Natural killer cell treated with Interleukin-12 subunit alpha and Interleukin-12 subunit beta and Interleukin-15 and Interleukin-18, amount 100 ng/mL, for 72 hours (primary cell): ENCODE measurements at regions not wholly inside any gene's neighbourhood (a gene's known extent, or its start where the extent isn't known, plus 50 kb on each side); places are given as distances from the start of the nearest gene placed in this dataset.

ENCODE experiments used
- ATAC-seq, 2 donors: fragments of 150-1000 bp; cut with Tn5 transposase in 1 of 2; sonication (Bioruptor Pico), chemical (Tn5 transposase) in 1 of 2; 2 replicates each; pipeline ENCODE4 v1.10.0; 2021
- DNase-seq: peaks from one replicate; pipeline ENCODE4 v3.0.0; 2022; ENCODE audit warnings: low spot score
- H3K27ac Mint-ChIP-seq, 2 donors: 1 replicate in 1 of 2; 2 replicates in 1 of 2; pipeline ENCODE4 v1.8.0; 2022; ENCODE audit warnings: mixed read lengths in 2 of 2, mild to moderate bottlenecking in 1 of 2, moderate library complexity in 1 of 2
- H3K27me3 Mint-ChIP-seq, 2 donors: 1 replicate in 1 of 2; 2 replicates in 1 of 2; pipeline ENCODE4 v1.8.0; 2022; ENCODE audit warnings: mixed read lengths in 2 of 2
- H3K36me3 Mint-ChIP-seq: one replicate; pipeline ENCODE4 v1.8.0; 2022; ENCODE audit warnings: mixed read lengths
- H3K4me1 Mint-ChIP-seq, 2 donors: 1 replicate in 1 of 2; 2 replicates in 1 of 2; pipeline ENCODE4 v1.8.0; 2022; ENCODE audit warnings: low read depth in 2 of 2, mixed read lengths in 2 of 2, mild to moderate bottlenecking in 1 of 2
- H3K4me3 Mint-ChIP-seq: one replicate; pipeline ENCODE4 v1.8.0; 2022; ENCODE audit warnings: mixed read lengths
- H3K9me3 Mint-ChIP-seq: 2 replicates; pipeline ENCODE4 v1.8.0; 2022; ENCODE audit warnings: mixed read lengths

DNA sequence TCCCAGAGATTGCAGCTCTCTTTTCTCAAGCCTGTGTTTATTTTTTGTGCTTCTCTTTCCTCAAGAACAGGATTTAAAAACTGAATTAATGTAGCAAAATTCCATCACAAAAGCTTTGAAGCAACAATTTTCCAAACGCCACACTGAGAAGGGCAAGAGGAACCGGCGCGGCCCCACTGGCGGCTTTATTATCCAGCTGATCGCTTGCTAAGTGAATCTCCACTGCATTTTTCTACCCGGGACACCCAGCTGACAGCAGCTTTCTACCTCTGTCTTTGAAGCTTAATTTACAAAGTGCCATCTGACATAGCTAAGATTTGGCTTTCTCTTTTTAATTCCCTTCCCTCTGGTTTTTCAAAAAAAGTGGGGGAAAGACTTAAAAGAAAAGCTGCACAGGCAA, 369.3 kb upstream of the C1orf174 start:
- Mint-ChIP-seq H3K27ac (no peak overlapping the region), H3K27me3 (peaks cover 5 to 22% of the 10 kb centered on the region in 2 donors), H3K4me3 (no peak overlapping the region), H3K36me3 (no peaks in the 10 kb centered on the region), H3K9me3 (no peaks in the 10 kb centered on the region), H3K4me1 (peaks cover 0 to 9% of the 10 kb centered on the region in 2 donors)
- no peak for DNase-seq
- no peak for ATAC-seq

DNA sequence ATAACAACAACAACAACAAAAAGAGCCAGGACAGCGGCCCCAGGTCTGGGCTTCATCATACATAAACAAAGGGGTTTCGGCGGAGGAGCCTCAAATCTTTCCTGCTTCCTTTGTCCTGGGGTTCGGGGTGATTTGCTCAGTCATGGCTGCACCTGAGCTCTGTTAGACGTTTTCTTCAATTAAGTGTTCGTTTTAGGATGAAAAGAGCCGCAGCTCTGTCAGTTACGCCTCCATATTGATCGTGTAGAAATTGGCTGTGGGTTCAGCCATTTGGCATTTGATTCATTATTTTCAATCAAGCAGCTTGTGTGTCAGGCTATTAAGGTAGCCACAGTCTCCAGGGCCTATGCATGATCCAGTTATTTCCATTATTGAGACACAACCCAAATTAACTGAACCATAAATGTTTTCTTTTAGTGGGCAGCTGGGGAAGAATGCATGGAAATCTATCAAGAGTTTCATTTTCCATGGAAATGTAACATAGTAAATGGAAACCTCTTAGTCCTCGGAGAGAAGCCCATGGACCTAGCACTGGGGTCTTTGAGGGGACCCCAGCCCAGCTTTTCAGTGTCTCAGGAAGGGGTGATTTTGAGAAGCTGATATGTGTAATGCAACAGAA, 370.0 kb upstream of the C1orf174 start:
- DNase-seq (no peak), ATAC-seq (no peak)
- no peaks in the 10 kb centered on the region for H3K9me3 Mint-ChIP-seq
- H3K4me1 Mint-ChIP-seq: peaks cover 0 to 9% of the 10 kb centered on the region in 2 donors
- peaks cover 5 to 17% of the 10 kb centered on the region in 2 donors for H3K27me3 Mint-ChIP-seq
- no peaks in the 10 kb centered on the region for H3K36me3 Mint-ChIP-seq
- H3K4me3 Mint-ChIP-seq: no peak overlapping the region
- H3K27ac Mint-ChIP-seq: no peak overlapping the region

DNA sequence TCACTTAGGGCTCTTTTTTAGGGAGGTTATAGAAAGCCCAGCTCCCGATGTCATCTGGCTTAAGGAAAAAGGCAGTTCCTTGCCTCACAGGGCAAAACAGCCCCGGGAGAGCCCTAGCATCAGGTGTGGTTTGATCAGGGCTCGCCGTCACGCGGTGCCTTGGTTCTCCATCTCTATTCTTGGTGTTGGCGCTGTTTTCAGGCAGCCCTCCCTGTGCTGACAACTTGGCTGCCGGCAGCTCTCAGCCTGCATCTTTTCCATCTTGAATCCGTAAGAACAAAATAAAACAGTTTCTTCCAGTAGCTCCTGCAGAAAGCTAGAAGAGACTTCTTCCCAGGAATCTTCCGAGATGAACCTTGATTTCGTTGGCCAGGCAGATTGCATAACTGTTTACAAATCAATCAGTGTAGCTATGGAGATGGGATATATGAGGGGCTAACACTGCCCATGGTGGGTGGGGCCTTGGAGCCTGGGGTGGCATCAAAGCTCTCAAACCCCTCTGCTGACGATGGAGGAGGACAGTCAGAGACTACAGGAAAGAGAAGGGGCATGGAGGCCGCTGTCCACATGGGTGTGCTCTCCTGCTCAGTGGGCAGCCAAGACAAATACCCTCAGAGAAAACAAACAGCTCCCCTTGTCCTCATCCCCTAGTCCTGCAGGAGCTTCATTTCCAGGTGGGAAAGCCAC, 370.7 kb upstream of the C1orf174 start:
- Mint-ChIP-seq H3K9me3 (no peaks in the 10 kb centered on the region), H3K4me3 (no peak overlapping the region), H3K36me3 (no peaks in the 10 kb centered on the region), H3K27ac (no peak overlapping the region), H3K4me1 (peaks cover 0 to 9% of the 10 kb centered on the region in 2 donors), H3K27me3 (peaks cover 6 to 17% of the 10 kb centered on the region in 2 donors)
- peak in 1 of 2 donors; percentile 29 for ATAC-seq
- no peak for DNase-seq

DNA sequence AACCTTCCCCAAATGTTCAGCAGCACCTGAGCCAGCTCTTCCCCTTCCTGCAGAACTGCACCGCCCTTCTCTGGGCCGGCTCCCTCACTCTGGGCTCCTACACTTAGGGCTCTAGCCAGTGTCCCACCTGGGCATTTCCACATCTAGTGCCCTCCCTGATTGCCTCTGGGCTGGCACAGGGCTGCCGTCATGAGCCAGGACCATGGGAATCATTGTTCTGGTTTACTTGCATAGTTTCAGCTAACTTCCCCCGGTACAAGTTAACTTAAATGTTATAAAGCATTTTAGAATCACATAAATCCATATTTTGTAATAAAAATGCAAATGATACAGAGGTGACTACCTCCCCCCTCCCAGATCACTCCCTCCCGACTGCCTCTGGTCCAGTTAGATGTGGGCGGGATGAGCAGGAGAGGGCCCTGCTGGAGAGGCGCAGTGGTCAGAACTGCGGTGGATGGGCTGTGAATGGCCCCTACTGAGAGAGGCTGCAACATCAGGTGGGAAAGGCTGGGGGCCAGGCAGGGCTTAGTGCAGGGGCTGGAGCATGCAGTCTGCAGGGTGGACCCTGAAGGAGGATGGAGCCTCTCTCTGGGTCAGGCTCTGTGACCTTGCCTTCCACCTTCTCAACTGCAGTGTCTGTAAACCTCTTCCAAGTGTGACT, 371.4 kb upstream of the C1orf174 start:
- H3K9me3 Mint-ChIP-seq: no peaks in the 10 kb centered on the region
- H3K36me3 Mint-ChIP-seq: no peaks in the 10 kb centered on the region
- no peak overlapping the region for H3K27ac Mint-ChIP-seq
- ATAC-seq (peak in 1 of 2 donors; percentile 29), DNase-seq (no peak)
- H3K27me3 Mint-ChIP-seq: peaks cover 10 to 17% of the 10 kb centered on the region in 2 donors
- H3K4me1 Mint-ChIP-seq: peaks cover 0 to 9% of the 10 kb centered on the region in 2 donors
- H3K4me3 Mint-ChIP-seq: no peak overlapping the region

DNA sequence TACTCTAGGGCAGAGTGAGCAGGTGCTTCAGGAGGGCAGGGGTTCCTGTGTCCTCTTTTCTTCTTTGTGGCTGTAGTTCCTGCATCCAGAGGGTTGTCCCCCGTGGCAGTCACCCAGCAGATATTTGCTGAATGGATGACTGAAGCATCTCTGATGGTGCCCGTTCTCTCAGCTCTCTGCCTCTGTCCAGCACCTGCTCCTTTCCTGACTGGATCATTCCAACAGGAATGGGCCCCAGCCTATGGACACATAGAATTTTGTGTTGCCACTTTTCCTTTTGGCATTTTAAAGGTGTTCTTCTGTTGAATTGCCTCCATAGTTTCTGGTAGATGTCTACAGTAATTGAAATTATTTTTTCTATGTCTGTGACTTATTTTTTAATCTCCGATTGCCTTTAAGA, 372.5 kb upstream of the C1orf174 start:
- H3K9me3 Mint-ChIP-seq: no peaks in the 10 kb centered on the region
- ATAC-seq: no peak

DNA sequence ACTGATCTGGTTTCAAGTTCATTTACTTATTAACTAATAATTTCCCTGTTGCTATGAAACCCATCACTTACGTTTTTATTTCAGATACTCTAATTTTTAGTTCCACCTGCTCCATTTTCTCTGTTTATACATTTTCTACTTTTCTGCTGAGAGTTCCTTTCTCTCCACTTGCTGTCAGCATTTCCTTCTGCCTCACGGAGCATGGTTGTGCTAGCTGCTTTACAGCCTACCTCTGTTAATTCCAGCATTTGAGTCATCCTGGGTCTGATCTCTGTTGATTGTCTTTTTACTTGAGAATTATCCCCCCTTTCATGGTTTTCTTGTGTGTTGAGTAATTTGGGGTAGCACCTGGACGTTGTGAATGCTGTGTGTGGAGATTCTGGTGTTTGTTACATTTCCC, 373.2 kb upstream of the C1orf174 start:
- no peak for ATAC-seq
- H3K27me3 Mint-ChIP-seq: peaks cover 10 to 17% of the 10 kb centered on the region in 2 donors
- no peaks in the 10 kb centered on the region for H3K4me1 Mint-ChIP-seq
- no peak overlapping the region for H3K4me3 Mint-ChIP-seq
- DNase-seq: no peak
- no peaks in the 10 kb centered on the region for H3K9me3 Mint-ChIP-seq
- no peak overlapping the region for H3K27ac Mint-ChIP-seq
- H3K36me3 Mint-ChIP-seq: no peaks in the 10 kb centered on the region

More for the DNA sequence above, 372.5 kb upstream of the C1orf174 start:
- H3K27me3 Mint-ChIP-seq: peaks cover 10 to 17% of the 10 kb centered on the region in 2 donors
- no peaks in the 10 kb centered on the region for H3K36me3 Mint-ChIP-seq
- H3K4me3 Mint-ChIP-seq: no peak overlapping the region
- H3K4me1 Mint-ChIP-seq: peaks cover 0 to 5% of the 10 kb centered on the region in 2 donors
- H3K27ac Mint-ChIP-seq: no peak overlapping the region
- DNase-seq: no peak

DNA sequence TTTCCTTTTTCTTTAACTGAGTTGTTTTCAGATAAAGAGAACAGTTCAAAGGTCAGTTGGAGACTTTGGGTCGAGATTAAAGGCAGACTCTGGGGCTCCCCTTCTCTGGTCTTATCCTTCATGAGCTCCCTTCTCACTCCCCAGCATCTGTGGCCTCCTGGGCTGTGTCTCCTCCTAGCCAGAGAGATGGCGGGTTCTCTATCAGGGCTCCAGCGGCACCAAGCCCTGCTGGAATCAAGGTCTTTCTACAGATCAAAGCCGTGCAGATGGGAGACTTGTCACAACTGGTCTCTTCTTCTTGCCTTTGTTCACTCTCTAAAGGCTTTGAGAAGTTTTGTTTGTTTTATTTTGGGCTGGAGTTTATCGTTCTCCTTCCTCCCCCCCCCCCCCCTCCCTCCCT, 373.7 kb upstream of the C1orf174 start:
- no peak for ATAC-seq
- DNase-seq: no peak
- Mint-ChIP-seq H3K4me1 (no peaks in the 10 kb centered on the region), H3K27ac (no peak overlapping the region), H3K27me3 (peaks cover 10 to 17% of the 10 kb centered on the region in 2 donors), H3K4me3 (no peak overlapping the region), H3K36me3 (no peaks in the 10 kb centered on the region), H3K9me3 (no peaks in the 10 kb centered on the region)

DNA sequence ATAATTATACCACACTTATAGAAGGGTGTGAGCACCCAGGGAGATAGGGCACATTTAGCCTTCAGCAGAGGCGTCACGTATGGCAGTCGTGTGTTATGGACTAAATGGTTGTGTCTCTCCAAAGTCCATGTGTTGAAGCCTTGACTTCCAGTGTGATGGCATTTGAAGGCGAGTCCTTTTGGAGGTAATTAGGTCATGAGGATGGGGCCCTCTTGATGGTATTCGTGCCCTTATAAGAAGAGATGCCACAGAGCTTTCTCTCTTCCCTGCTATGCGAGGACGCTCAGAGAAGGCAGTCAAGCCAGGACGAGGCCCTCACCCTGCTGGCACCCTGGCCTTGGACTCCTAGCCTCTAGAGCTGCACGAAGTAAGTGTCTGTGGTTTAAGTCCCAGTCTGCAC, 375.0 kb upstream of the C1orf174 start:
- ATAC-seq: no peak
- no peaks in the 10 kb centered on the region for H3K9me3 Mint-ChIP-seq
- no peaks in the 10 kb centered on the region for H3K4me1 Mint-ChIP-seq
- H3K27ac Mint-ChIP-seq: no peak overlapping the region
- H3K27me3 Mint-ChIP-seq: peaks cover 10 to 17% of the 10 kb centered on the region in 2 donors
- H3K4me3 Mint-ChIP-seq: no peak overlapping the region
- H3K36me3 Mint-ChIP-seq: no peaks in the 10 kb centered on the region
- DNase-seq: no peak

DNA sequence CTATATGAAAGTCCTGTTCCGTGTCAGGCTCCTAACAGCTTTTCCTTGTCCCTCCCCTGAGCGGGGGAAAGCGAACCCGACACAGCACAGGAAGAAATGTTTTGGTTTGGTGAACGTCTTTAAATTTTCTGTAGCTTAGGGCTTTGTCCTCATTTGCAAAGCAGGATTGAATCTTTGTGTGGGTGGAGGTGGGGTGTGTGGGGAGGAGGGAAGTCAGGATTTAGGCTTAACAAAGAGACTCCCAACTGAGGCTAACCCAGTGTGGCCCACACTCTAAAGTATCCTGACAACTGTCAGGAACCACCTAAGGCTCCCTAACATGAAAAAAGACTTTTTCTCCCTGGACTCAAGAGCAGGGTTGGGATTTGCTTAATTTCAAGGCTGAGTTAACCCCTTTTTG, 376.2 kb upstream of the C1orf174 start:
- no peaks in the 10 kb centered on the region for H3K9me3 Mint-ChIP-seq
- H3K27me3 Mint-ChIP-seq: peaks cover 10 to 17% of the 10 kb centered on the region in 2 donors
- H3K4me1 Mint-ChIP-seq: no peaks in the 10 kb centered on the region
- no peak overlapping the region for H3K27ac Mint-ChIP-seq
- ATAC-seq (no peak), DNase-seq (no peak)
- no peak overlapping the region for H3K4me3 Mint-ChIP-seq
- H3K36me3 Mint-ChIP-seq: no peaks in the 10 kb centered on the region

DNA sequence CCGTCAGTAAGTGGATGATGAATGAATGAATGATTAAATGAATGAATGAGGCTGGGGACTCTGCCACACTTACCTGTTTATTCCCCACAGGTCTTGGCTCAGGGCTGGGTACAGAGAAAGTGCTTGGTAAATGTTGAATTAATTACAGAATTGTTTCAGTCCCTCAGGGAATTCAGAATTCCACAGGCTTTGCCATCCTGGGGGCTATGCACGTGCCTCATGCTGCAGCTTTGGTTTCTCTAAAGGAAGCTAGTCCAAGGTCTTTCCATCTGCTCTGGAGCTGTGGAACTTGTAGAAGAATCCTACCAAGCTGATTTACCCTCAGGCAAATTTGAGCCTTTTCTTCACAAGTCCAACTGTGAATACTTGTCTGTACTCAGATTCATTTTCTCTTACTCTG, 376.8 kb upstream of the AJAP1 start:
- no peak overlapping the region for H3K27ac Mint-ChIP-seq
- no peaks in the 10 kb centered on the region for H3K36me3 Mint-ChIP-seq
- no peaks in the 10 kb centered on the region for H3K4me1 Mint-ChIP-seq
- peaks cover 8 to 10% of the 10 kb centered on the region in 2 donors for H3K27me3 Mint-ChIP-seq
- no peak overlapping the region for H3K4me3 Mint-ChIP-seq
- no peak for DNase-seq
- ATAC-seq: no peak
- H3K9me3 Mint-ChIP-seq: no peaks in the 10 kb centered on the region

DNA sequence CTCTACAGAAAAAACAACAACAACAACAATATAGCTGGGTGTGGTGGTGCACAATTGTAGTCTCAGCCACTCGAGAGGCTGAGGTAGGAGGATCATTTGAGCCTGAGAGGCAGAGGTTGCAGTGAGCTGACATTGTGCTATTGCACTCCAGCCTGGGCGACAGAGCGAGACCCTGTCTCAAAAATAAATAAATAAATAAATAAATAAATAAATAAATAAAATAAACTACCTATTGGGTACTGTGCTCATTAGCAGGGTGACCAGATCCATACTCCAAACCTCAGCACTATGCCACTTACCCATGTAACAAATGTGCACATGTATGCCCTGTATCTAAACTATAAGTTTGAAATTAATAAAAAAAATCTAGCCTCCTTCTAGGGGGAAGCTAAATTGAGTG, 369.4 kb upstream of the AJAP1 start:
- Mint-ChIP-seq H3K27me3 (peaks cover 15 to 19% of the 10 kb centered on the region in 2 donors), H3K9me3 (peaks cover 3% of the 10 kb centered on the region), H3K36me3 (peaks cover 5% of the 10 kb centered on the region), H3K27ac (no peak overlapping the region), H3K4me3 (no peak overlapping the region), H3K4me1 (no peaks in the 10 kb centered on the region)
- DNase-seq: no peak
- ATAC-seq: no peak

DNA sequence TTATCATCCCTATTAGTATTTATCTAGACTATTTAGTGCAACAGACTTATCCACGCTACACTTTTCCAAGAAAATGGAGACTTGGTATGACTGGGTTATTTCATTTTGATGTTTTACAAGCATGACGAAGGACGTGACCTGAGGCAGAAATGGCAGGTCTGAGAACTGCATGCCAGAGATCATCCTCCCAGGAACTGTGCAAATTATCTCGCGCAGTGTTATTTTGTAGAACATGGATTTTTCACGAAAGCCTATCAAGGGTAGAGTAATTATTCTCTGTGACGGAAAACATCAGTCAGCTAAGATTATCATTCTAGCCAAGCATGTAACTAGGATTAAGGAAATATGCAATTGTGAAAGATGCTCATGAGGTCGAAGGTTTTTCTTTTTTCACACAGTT, 361.5 kb upstream of the AJAP1 start:
- Mint-ChIP-seq H3K4me3 (no peak overlapping the region), H3K27me3 (peaks cover 13 to 47% of the 10 kb centered on the region in 2 donors), H3K9me3 (peaks cover 4% of the 10 kb centered on the region), H3K27ac (no peak overlapping the region), H3K36me3 (peaks cover 6% of the 10 kb centered on the region), H3K4me1 (no peaks in the 10 kb centered on the region)
- no peak for ATAC-seq
- no peak for DNase-seq

DNA sequence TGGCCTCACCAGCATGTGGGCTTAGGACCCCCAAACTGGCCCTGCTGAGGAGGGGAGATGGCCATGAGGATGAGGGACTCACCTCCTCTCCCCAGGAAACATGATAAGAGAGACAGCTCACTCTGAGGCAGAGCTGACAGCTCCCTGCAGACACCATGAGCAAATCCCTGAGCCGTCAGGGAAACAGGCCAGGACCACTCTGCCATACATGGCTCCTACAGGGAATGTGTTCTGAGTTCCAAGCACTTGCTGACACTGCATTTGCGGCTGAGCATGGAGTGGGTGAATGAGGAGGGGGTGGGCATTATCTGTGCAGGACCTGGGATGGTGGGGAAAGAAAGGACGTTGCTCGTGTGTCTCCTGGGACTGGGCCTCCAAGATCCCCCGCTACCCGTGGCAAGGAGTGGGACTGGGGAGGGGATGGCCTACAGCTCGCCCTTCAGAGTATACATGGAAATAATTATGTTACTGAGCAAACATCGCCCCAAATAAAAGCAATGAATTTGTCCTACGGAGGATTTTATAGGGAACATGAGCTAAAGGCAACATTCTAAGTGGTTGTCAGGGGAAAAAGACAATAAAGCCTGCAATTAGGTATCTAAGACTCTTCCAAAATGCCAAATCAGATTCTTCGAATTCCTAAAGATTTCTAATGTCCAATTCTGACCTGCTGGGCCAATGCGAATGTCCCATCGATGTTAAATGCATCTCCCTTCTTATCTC, 355.9 kb upstream of the AJAP1 start:
- H3K27me3 Mint-ChIP-seq: peaks cover 4 to 18% of the 10 kb centered on the region in 2 donors
- H3K4me1 Mint-ChIP-seq: no peaks in the 10 kb centered on the region
- no peak overlapping the region for H3K4me3 Mint-ChIP-seq
- no peak for DNase-seq
- H3K9me3 Mint-ChIP-seq: peaks cover 10% of the 10 kb centered on the region
- H3K27ac Mint-ChIP-seq: no peak overlapping the region
- no peak for ATAC-seq
- no peaks in the 10 kb centered on the region for H3K36me3 Mint-ChIP-seq

DNA sequence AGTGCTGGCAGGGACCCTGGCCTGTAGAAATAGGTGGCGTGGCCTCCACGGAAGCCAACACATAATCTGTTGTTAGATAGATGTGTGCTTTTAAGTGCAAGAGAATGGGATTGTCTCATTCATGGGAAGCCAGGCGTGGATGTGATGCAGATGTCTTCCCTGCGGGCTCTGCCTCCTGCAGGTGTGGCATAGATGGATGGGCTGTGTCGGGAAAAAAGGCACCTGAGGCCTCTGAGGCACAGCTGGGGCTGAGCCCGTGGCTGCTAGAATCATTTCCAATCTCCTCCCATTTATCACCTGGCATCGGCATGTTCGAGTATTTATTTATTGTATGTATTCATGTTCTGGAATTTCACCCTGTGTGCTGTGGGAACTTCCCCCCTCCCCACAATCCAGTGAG, 353.4 kb upstream of the AJAP1 start:
- H3K9me3 Mint-ChIP-seq: peaks cover 10% of the 10 kb centered on the region
- H3K36me3 Mint-ChIP-seq: no peaks in the 10 kb centered on the region
- ATAC-seq (no peak), DNase-seq (no peak)
- H3K4me3 Mint-ChIP-seq: no peak overlapping the region
- peaks cover 6 to 14% of the 10 kb centered on the region in 2 donors for H3K27me3 Mint-ChIP-seq
- H3K4me1 Mint-ChIP-seq: no peaks in the 10 kb centered on the region
- H3K27ac Mint-ChIP-seq: no peak overlapping the region
